CD8-positive, alpha-beta memory T cell (primary cell): ENCODE measurements at regions not wholly inside any gene's neighbourhood (a gene's known extent, or its start where the extent isn't known, plus 50 kb on each side); places are given as distances from the start of the nearest gene placed in this dataset.
A peak's percentile ranks its signal among the peaks of the same experiment; 100 is the strongest.
"Not testable (repeated sequence)": the region's sequence is repeated elsewhere in the genome, so short reads cannot be mapped to it uniquely, and the experiment has no call there.

Experiments
- CTCF ChIA-PET: fragments of 350-600 bp; sonication (Branson Sonifier 250); formaldehyde crosslinking; loops from one replicate; lab custom pipeline; 2021; ENCODE audit warnings: antibody characterized with exemption; lab: Charles Lee
- POLR2A ChIA-PET: fragments of 350-600 bp; sonication (Branson Sonifier 250); formaldehyde crosslinking; loops from one replicate; lab custom pipeline; 2021; ENCODE audit warnings: antibody characterized with exemption; lab: Charles Lee
- DNase-seq, 5 donors: peaks; one replicate each; pipeline versions ENCODE4 v3.0.0 to v3.0.0-alpha.2; 2020 to 2022; ENCODE audit warnings: mixed read lengths in 1 of 5
- H3K27ac ChIP-seq: one replicate; pipeline ENCODE4 v1.7.0; 2013; ENCODE audit warnings: low read depth, mild to moderate bottlenecking, low read length, moderate library complexity
- H3K27me3 ChIP-seq: 2 replicates; pipeline ENCODE4 v1.7.0; 2013; ENCODE audit warnings: low read length, mild to moderate bottlenecking; ENCODE audit not compliant: insufficient read depth, poor library complexity, severe bottlenecking
- H3K36me3 ChIP-seq: 2 replicates; pipeline ENCODE4 v1.7.0; 2013; ENCODE audit warnings: mild to moderate bottlenecking, low read length, moderate library complexity; ENCODE audit not compliant: insufficient read depth
- H3K4me1 ChIP-seq: 2 replicates; pipeline ENCODE4 v1.7.0; 2013; ENCODE audit warnings: mild to moderate bottlenecking, low read length, moderate library complexity; ENCODE audit not compliant: insufficient read depth
- H3K4me3 ChIP-seq: 2 replicates; pipeline ENCODE4 v1.7.0; 2013; ENCODE audit warnings: mild to moderate bottlenecking, low read length
- H3K9me3 ChIP-seq: 2 replicates; pipeline ENCODE4 v1.7.0; 2013; ENCODE audit warnings: mild to moderate bottlenecking, low read length
- H3K27ac Mint-ChIP-seq, 8 donors: one replicate each; pipeline ENCODE4 v1.8.0; 2020 to 2021; ENCODE audit warnings: mixed read lengths in 8 of 8, mild to moderate bottlenecking in 6 of 8, inconsistent platforms in 3 of 8, moderate library complexity in 3 of 8
- H3K27me3 Mint-ChIP-seq, 2 donors: one replicate each; pipeline ENCODE4 v1.8.0; 2020 to 2021; ENCODE audit warnings: mixed read lengths in 2 of 2, mild to moderate bottlenecking in 1 of 2, moderate library complexity in 1 of 2
- H3K36me3 Mint-ChIP-seq, 3 donors: one replicate each; pipeline ENCODE4 v1.8.0; 2020 to 2021; ENCODE audit warnings: mixed read lengths in 3 of 3, inconsistent platforms in 1 of 3, mild to moderate bottlenecking in 1 of 3
- H3K4me1 Mint-ChIP-seq, 3 donors: one replicate each; pipeline ENCODE4 v1.8.0; 2020 to 2021; ENCODE audit warnings: mixed read lengths in 3 of 3, inconsistent platforms in 1 of 3, mild to moderate bottlenecking in 1 of 3
- H3K4me3 Mint-ChIP-seq, 7 donors: one replicate each; pipeline ENCODE4 v1.8.0; 2020 to 2021; ENCODE audit warnings: mixed read lengths in 7 of 7, mild to moderate bottlenecking in 6 of 7, moderate library complexity in 4 of 7, inconsistent platforms in 2 of 7
- H3K9me3 Mint-ChIP-seq, 5 donors: one replicate each; pipeline ENCODE4 v1.8.0; 2020 to 2022; ENCODE audit warnings: mixed read lengths in 5 of 5, mild to moderate bottlenecking in 3 of 5, moderate library complexity in 2 of 5, inconsistent platforms in 1 of 5

DNA sequence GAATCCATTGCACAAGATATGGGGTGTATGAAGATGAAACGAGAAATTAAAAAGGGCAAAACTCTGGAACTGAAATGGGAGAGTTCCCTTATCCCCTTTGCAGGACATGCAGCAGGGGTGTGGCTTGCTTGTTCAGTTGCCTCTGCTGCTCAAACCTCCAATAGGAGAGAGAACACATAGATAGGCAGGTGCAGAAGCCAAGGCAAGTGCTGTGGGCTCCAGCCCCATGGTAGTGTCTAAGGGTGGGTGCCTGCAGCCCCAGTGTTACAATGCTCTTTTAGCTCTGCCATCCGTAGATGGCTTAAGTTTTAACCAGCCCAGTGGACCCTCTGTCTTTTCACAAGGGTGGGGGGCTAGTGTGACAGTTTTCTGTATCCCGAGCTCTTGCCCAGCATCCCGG is 69.7 kb downstream of the CMAS start:
- Mint-ChIP-seq H3K4me3 (no peak overlapping the region), H3K27me3 (peaks cover 5% of the 10 kb centered on the region in 2 donors), H3K27ac (no peak overlapping the region), H3K4me1 (no peaks in the 10 kb centered on the region), H3K36me3 (peaks cover 0 to 4% (median 0%) of the 10 kb centered on the region in 3 donors), H3K9me3 (no peaks in the 10 kb centered on the region)
- ChIA-PET POLR2A (no interaction called here), CTCF (no interaction called here)
- Histone ChIP-seq H3K9me3 (no peaks in the 10 kb centered on the region), H3K4me1 (no peaks in the 10 kb centered on the region), H3K36me3 (no peaks in the 10 kb centered on the region), H3K4me3 (no peak overlapping the region), H3K27ac (no peak overlapping the region), H3K27me3 (no peaks in the 10 kb centered on the region)
- DNase-seq: no peak

- Histone ChIP-seq H3K36me3 (no peaks in the 10 kb centered on the region), H3K9me3 (no peaks in the 10 kb centered on the region), H3K4me3 (no peak overlapping the region), H3K4me1 (no peaks in the 10 kb centered on the region), H3K27me3 (no peaks in the 10 kb centered on the region), H3K27ac (no peak overlapping the region)
- ChIA-PET POLR2A (no interaction called here), CTCF (no interaction called here)
- Mint-ChIP-seq H3K4me3 (no peak overlapping the region), H3K4me1 (no peaks in the 10 kb centered on the region), H3K27me3 (peaks cover 5% of the 10 kb centered on the region in 2 donors), H3K27ac (no peak overlapping the region), H3K36me3 (peaks cover 0 to 4% (median 0%) of the 10 kb centered on the region in 3 donors), H3K9me3 (no peaks in the 10 kb centered on the region)
- DNase-seq: no peak
Observed at GRCh38 chr12:22116376-22116775, 70.4 kb downstream of the CMAS start.

DNA sequence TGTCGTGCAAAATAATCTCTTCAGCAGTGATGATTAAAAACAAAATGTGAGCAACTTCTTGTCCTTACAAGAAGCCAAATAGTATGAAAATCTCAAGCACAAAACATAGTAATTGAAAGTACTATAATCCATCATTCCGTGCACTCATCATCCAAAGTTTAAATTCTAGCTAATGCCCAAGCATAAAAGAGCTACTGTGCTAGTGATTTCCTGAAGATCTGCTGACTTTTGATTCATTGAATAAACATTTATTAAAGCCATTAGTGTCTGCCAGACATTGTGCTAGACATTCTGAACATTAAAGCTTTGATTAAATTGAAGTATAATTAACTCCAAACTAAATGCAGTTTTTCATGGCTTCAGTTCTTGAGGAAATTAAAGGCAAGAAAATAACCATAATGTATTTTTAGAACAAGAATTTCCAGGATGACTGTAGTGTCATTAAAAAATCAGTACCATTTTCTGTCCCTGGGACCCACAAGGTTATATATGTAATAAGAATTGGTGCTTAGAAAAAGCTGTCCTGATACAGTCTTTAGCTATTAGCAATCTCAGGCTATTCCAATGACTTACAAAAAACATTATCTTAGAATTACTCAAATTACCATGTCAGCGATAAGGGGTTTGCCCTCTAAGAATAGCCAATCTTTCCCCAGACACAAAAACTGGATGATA is 71.7 kb downstream of the CMAS start:
- Histone ChIP-seq H3K27ac (no peak overlapping the region), H3K36me3 (no peaks in the 10 kb centered on the region), H3K4me3 (no peak overlapping the region), H3K27me3 (no peaks in the 10 kb centered on the region), H3K9me3 (no peaks in the 10 kb centered on the region), H3K4me1 (no peaks in the 10 kb centered on the region)
- DNase-seq: no peak
- Mint-ChIP-seq H3K4me1 (peaks cover 0 to 3% (median 0%) of the 10 kb centered on the region in 3 donors), H3K9me3 (no peaks in the 10 kb centered on the region), H3K36me3 (peaks cover 0 to 4% (median 0%) of the 10 kb centered on the region in 3 donors), H3K4me3 (no peak overlapping the region), H3K27me3 (peaks cover 5% of the 10 kb centered on the region in 2 donors), H3K27ac (no peak overlapping the region)
- ChIA-PET CTCF (no interaction called here), POLR2A (no interaction called here)

DNA sequence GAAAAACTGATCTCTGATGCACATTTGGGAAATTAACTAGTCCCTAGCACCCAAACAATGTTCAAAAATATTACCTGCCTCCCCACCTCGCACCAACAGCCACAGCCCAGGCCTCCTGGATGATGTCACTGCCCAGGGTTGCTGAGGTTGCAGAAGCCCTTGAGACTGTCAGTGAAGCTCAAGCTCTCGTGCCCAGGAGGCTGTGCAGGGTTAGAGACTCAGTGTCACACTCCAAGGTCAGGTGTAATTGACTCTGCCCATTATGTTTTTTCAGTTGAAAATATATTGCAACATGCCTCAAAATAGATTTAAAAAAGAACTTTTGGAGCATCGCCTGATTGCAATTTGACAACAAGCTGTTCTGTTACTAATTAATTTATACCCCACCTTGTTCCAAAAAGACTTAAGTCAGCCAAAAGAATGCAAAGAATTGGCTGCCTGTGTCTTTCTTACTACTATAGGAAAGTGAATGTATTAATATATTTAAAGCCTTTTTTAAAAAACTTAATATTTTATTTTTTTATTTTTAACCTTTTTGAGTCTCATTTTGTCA is 72.3 kb downstream of the CMAS start:
- Histone ChIP-seq H3K4me1 (no peaks in the 10 kb centered on the region), H3K27ac (no peak overlapping the region), H3K36me3 (no peaks in the 10 kb centered on the region), H3K4me3 (no peak overlapping the region), H3K9me3 (no peaks in the 10 kb centered on the region), H3K27me3 (no peaks in the 10 kb centered on the region)
- no peaks in the 10 kb centered on the region for H3K9me3 Mint-ChIP-seq
- H3K36me3 Mint-ChIP-seq: peaks cover 0 to 4% (median 0%) of the 10 kb centered on the region in 3 donors
- no peak overlapping the region for H3K4me3 Mint-ChIP-seq
- ChIA-PET POLR2A (no interaction called here), CTCF (no interaction called here)
- peaks cover 5% of the 10 kb centered on the region in 2 donors for H3K27me3 Mint-ChIP-seq
- H3K27ac Mint-ChIP-seq: no peak overlapping the region
- no peak for DNase-seq
- H3K4me1 Mint-ChIP-seq: peaks cover 0 to 3% (median 0%) of the 10 kb centered on the region in 3 donors

DNA sequence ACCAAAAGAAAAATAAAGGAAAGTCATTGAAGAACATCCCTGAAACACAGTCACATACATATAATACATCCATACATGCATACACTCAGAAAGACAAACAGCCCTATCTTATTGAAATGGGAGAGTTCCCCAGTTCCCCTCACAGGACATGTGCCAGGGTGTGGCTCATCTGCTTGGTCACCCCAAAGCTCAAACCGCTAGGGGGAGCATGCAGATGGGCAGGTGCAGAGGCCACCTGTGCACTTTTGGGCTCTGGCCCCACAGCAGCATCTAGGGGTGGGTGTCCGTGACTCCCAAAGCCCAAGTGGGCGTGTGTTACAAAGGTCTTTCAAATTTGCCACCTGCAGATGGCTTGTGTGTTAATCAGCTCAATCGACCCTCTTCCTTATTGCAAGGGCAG is 75.2 kb downstream of the CMAS start:
- peak in 3 of 5 donors; percentile 7 to 58 (median 16) for DNase-seq
- H3K27ac ChIP-seq: no peak overlapping the region
- Mint-ChIP-seq H3K9me3 (peaks cover 0 to 4% (median 0%) of the 10 kb centered on the region in 5 donors), H3K27me3 (peaks cover 0 to 4% of the 10 kb centered on the region in 2 donors), H3K4me3 (no peak overlapping the region), H3K27ac (peak overlapping the region in 1 of 8 donors; percentile 77), H3K36me3 (no peaks in the 10 kb centered on the region), H3K4me1 (peaks cover 0 to 3% (median 0%) of the 10 kb centered on the region in 3 donors)
- no peak overlapping the region for H3K4me3 ChIP-seq
- ChIA-PET POLR2A (no interaction called here), CTCF (interaction anchor here (0.6 to 2.0 kb wide), 11 partner anchors 19 to 541 kb away, joined by 3 to 10 read pairs (median 3); no protein-coding TSS in a partner anchor)
- H3K9me3 ChIP-seq: no peaks in the 10 kb centered on the region
- H3K36me3 ChIP-seq: no peaks in the 10 kb centered on the region
- H3K27me3 ChIP-seq: no peaks in the 10 kb centered on the region
- no peaks in the 10 kb centered on the region for H3K4me1 ChIP-seq

DNA sequence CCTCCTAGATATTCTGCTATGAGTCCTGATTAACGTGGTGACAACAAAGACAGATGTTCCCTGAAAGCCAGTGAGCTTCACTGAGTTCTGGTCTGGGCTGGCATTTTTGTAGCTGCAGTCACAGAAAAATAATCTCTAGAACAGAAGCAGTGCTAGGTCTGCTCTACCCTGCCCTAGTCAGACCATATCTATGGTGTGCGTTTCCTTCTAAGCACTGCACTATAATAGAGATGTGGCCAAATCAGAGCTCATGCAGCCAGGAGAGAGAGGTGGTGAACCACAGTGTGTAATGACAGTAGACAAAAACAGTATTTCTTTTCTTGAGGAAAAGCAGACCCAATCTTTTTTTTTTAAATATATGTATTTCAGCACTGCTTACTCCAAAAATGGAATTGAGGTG is 76.3 kb downstream of the CMAS start:
- Histone ChIP-seq H3K36me3 (no peaks in the 10 kb centered on the region), H3K27ac (no peak overlapping the region), H3K4me1 (no peaks in the 10 kb centered on the region), H3K27me3 (no peaks in the 10 kb centered on the region), H3K4me3 (no peak overlapping the region), H3K9me3 (no peaks in the 10 kb centered on the region)
- DNase-seq: no peak
- Mint-ChIP-seq H3K27me3 (no peaks in the 10 kb centered on the region), H3K9me3 (peaks cover 0 to 10% (median 2%) of the 10 kb centered on the region in 5 donors), H3K4me1 (peaks cover 0 to 3% (median 0%) of the 10 kb centered on the region in 3 donors), H3K27ac (peak overlapping the region in 1 of 8 donors; percentile 61), H3K36me3 (peaks cover 0 to 4% (median under 1%) of the 10 kb centered on the region in 3 donors), H3K4me3 (no peak overlapping the region)
- CTCF ChIA-PET: interaction anchor here (0.7 to 2.0 kb wide), 6 partner anchors 20 to 333 kb away, joined by 3 to 10 read pairs (median 6); no protein-coding TSS in a partner anchor
- POLR2A ChIA-PET: no interaction called here

GRCh38 chr12:22124987-22125386 is 79.0 kb downstream of the CMAS start:
- no peak overlapping the region for H3K27ac Mint-ChIP-seq
- no peak for DNase-seq
- peaks cover 0 to 3% of the 10 kb centered on the region in 2 donors for H3K27me3 Mint-ChIP-seq
- H3K4me3 ChIP-seq: no peak overlapping the region
- H3K4me1 Mint-ChIP-seq: peaks cover 0 to 3% (median 3%) of the 10 kb centered on the region in 3 donors
- peaks cover 0 to 5% (median 3%) of the 10 kb centered on the region in 3 donors for H3K36me3 Mint-ChIP-seq
- no peaks in the 10 kb centered on the region for H3K36me3 ChIP-seq
- H3K4me1 ChIP-seq: no peaks in the 10 kb centered on the region
- no peaks in the 10 kb centered on the region for H3K9me3 ChIP-seq
- no peak overlapping the region for H3K27ac ChIP-seq
- ChIA-PET POLR2A (no interaction called here), CTCF (interaction anchor here (0.8 to 1.5 kb wide), 2 partner anchors 41 to 210 kb away, joined by 3 read pairs; no protein-coding TSS in a partner anchor)
- H3K9me3 Mint-ChIP-seq: peaks cover 0 to 11% (median 2%) of the 10 kb centered on the region in 5 donors
- no peaks in the 10 kb centered on the region for H3K27me3 ChIP-seq
- H3K4me3 Mint-ChIP-seq: no peak overlapping the region

GRCh38 chr12:22126101-22126500 is 80.1 kb downstream of the CMAS start:
- H3K4me3 Mint-ChIP-seq, H3K27me3 ChIP-seq, DNase-seq, CTCF ChIA-PET, H3K27ac Mint-ChIP-seq, H3K36me3 ChIP-seq, H3K4me1 ChIP-seq, H3K9me3 ChIP-seq, H3K4me3 ChIP-seq, H3K36me3 Mint-ChIP-seq, H3K27ac ChIP-seq, H3K27me3 Mint-ChIP-seq, POLR2A ChIA-PET: not testable (repeated sequence)
- Mint-ChIP-seq H3K4me1 (peaks cover 8 to 12% (median 11%) of the 10 kb centered on the region in 3 donors), H3K9me3 (peaks cover 0 to 11% (median 2%) of the 10 kb centered on the region in 5 donors)
